ENCODE measurements at regions not wholly inside any gene's neighbourhood (a gene's known extent, or its start where the extent isn't known, plus 50 kb on each side); places are given as distances from the start of the nearest gene placed in this dataset.

- TF ChIP-seq SP1 (IDR thresholded peaks at IDR 0.05) (no peak), ARNT (IDR thresholded peaks at IDR 0.05) (no peak), LEF1 (IDR thresholded peaks at IDR 0.05; ENCODE audit: borderline replicate concordance) (no peak)
These were observed 309.0 kb downstream of the PLK2 start for GRCh38 chr5:58150926-58151325.
